Fibroblast of lung (primary cell): ENCODE measurements at regions not wholly inside any gene's neighbourhood (a gene's known extent, or its start where the extent isn't known, plus 50 kb on each side); places are given as distances from the start of the nearest gene placed in this dataset.

Source experiments
- DNase-seq, 2 donors: peaks; one replicate each; pipeline versions ENCODE4 v3.0.0 to v3.0.0-alpha.2; 2010; ENCODE audit warnings: low read depth in 2 of 2
- H2AFZ ChIP-seq: 2 replicates; pipeline ENCODE4 v1.5.1; 2012; ENCODE audit warnings: low read length, control low read depth, inconsistent platforms
- H3K27ac ChIP-seq: 2 replicates; pipeline ENCODE4 v1.5.1; 2011; ENCODE audit warnings: low read length, control low read depth; ENCODE audit not compliant: insufficient read depth
- H3K27me3 ChIP-seq: 2 replicates; pipeline ENCODE4 v1.5.1; 2011; ENCODE audit warnings: mild to moderate bottlenecking, low read length; ENCODE audit not compliant: control insufficient read depth, insufficient read depth
- H3K36me3 ChIP-seq: 2 replicates; pipeline ENCODE4 v1.5.1; 2011; ENCODE audit warnings: low read length; ENCODE audit not compliant: control insufficient read depth, insufficient read depth
- H3K4me1 ChIP-seq: 2 replicates; pipeline ENCODE4 v1.5.1; 2011; ENCODE audit warnings: low read length; ENCODE audit not compliant: control insufficient read depth, insufficient read depth; ENCODE audit errors: extremely low read depth
- H3K4me2 ChIP-seq: 2 replicates; pipeline ENCODE4 v1.5.1; 2011; ENCODE audit warnings: low read length, control low read depth; ENCODE audit not compliant: insufficient read depth; ENCODE audit errors: extremely low read depth
- H3K4me3 ChIP-seq, 4 experiments: fragments of 200-600 bp in 1 of 4; sonication (generic) in 1 of 4; replicated peaks in 1 of 4; 2 replicates each; pipeline ENCODE4 v1.5.1; 2011 to 2016; ENCODE audit warnings: low read length in 4 of 4, low read depth in 3 of 4, mild to moderate bottlenecking in 3 of 4, control low read depth in 2 of 4, inconsistent platforms in 1 of 4, mixed read lengths in 1 of 4; ENCODE audit not compliant: insufficient read depth in 1 of 4; ENCODE audit errors: control extremely low read depth in 1 of 4
- H3K79me2 ChIP-seq: 2 replicates; pipeline ENCODE4 v1.5.1; 2012; ENCODE audit warnings: mild to moderate bottlenecking, low read length, inconsistent platforms; ENCODE audit not compliant: control insufficient read depth, insufficient read depth
- H3K9ac ChIP-seq: 2 replicates; pipeline ENCODE4 v1.5.1; 2011; ENCODE audit warnings: mild to moderate bottlenecking, low read length, control low read depth; ENCODE audit not compliant: insufficient read depth
- H3K9me3 ChIP-seq: 2 replicates; pipeline ENCODE4 v1.5.1; 2012; ENCODE audit warnings: low read depth, low read length; ENCODE audit not compliant: control insufficient read depth, insufficient read depth
- H4K20me1 ChIP-seq: 2 replicates; pipeline ENCODE4 v1.5.1; 2011; ENCODE audit warnings: low read length; ENCODE audit not compliant: control insufficient read depth, insufficient read depth; ENCODE audit errors: extremely low read depth
- CTCF ChIP-seq, 2 donors: IDR thresholded peaks in 1 of 2; conservative IDR thresholded peaks in 1 of 2; 1 replicate in 1 of 2; 2 replicates in 1 of 2; pipeline ENCODE4 v1.5.1; 2011 to 2012; ENCODE audit warnings: low read length in 2 of 2, control low read depth in 1 of 2, inconsistent platforms in 1 of 2, low read depth in 1 of 2, mild to moderate bottlenecking in 1 of 2
- EZH2 ChIP-seq: IDR thresholded peaks from 2 replicates; pipeline ENCODE4 v1.5.1; 2012; ENCODE audit warnings: low read length, control low read depth, mild to moderate bottlenecking; ENCODE audit errors: missing control alignments

- no peaks in the 10 kb centered on the region for H3K79me2 ChIP-seq
- DNase-seq, result no peak
- H3K27ac ChIP-seq, result no peak overlapping the region
- H2AFZ ChIP-seq, result no peak overlapping the region
- no peak overlapping the region for H3K9ac ChIP-seq
- H3K27me3 ChIP-seq, result no peaks in the 10 kb centered on the region
- H3K4me2 ChIP-seq, result no peak overlapping the region
- H3K4me3 ChIP-seq, result no peak overlapping the region
- no peaks in the 10 kb centered on the region for H4K20me1 ChIP-seq
- no peak for TF ChIP-seq CTCF (conservative IDR thresholded peaks at IDR 0.05 in 1 of 2, IDR thresholded peaks at IDR 0.05 in 1 of 2; ENCODE audit: low read depth in 1 of 2, low read length in 2 of 2)
- no peak for TF ChIP-seq EZH2
- H3K36me3 ChIP-seq, result no peaks in the 10 kb centered on the region
- H3K9me3 ChIP-seq, result no peaks in the 10 kb centered on the region
- H3K4me1 ChIP-seq, result no peaks in the 10 kb centered on the region
Measured at GRCh38 chr5:104299998-104300706, 737.6 kb upstream of the NUDT12 start.

GRCh38 chr5:104298518-104298917 lies 735.9 kb upstream of the NUDT12 start:
- Histone ChIP-seq H4K20me1 (no peaks in the 10 kb centered on the region), H3K4me1 (no peaks in the 10 kb centered on the region), H3K9ac (no peak overlapping the region), H3K79me2 (no peaks in the 10 kb centered on the region), H2AFZ (no peak overlapping the region), H3K4me3 (no peak overlapping the region), H3K36me3 (no peaks in the 10 kb centered on the region), H3K9me3 (no peaks in the 10 kb centered on the region), H3K27ac (no peak overlapping the region), H3K4me2 (no peak overlapping the region), H3K27me3 (no peaks in the 10 kb centered on the region)
- no peak for DNase-seq
- no peak for TF ChIP-seq EZH2
- no peak for TF ChIP-seq CTCF (conservative IDR thresholded peaks at IDR 0.05 in 1 of 2, IDR thresholded peaks at IDR 0.05 in 1 of 2; ENCODE audit: low read depth in 1 of 2, low read length in 2 of 2)

- Histone ChIP-seq H3K36me3 (no peaks in the 10 kb centered on the region), H3K4me2 (no peak overlapping the region), H3K4me3 (no peak overlapping the region), H3K27ac (no peak overlapping the region), H3K79me2 (no peaks in the 10 kb centered on the region), H3K9me3 (no peaks in the 10 kb centered on the region), H4K20me1 (no peaks in the 10 kb centered on the region), H3K9ac (no peak overlapping the region), H3K4me1 (no peaks in the 10 kb centered on the region), H3K27me3 (no peaks in the 10 kb centered on the region), H2AFZ (no peak overlapping the region)
- TF ChIP-seq EZH2, result no peak
- TF ChIP-seq CTCF (conservative IDR thresholded peaks at IDR 0.05 in 1 of 2, IDR thresholded peaks at IDR 0.05 in 1 of 2; ENCODE audit: low read depth in 1 of 2, low read length in 2 of 2), result no peak
- DNase-seq, result peak in 1 of 2 donors; percentile 56
Measured at GRCh38 chr5:104297076-104297475, 734.5 kb upstream of the NUDT12 start.
